GM10248 (cell line): ENCODE measurements at regions not wholly inside any gene's neighbourhood (a gene's known extent, or its start where the extent isn't known, plus 50 kb on each side); places are given as distances from the start of the nearest gene placed in this dataset.

ENCODE experiments used
- CTCF ChIA-PET: fragments of 300-600 bp; sonication (Branson Sonifier 250); formaldehyde crosslinking; extraction: SDS; loops from one replicate; lab custom pipeline; 2021; ENCODE audit warnings: antibody characterized with exemption; lab: Yijun Ruan, JAX
- POLR2A ChIA-PET: fragments of 350-650 bp; sonication (Branson Sonifier 250); formaldehyde crosslinking; extraction: SDS; loops from one replicate; lab custom pipeline; 2020; ENCODE audit warnings: antibody characterized with exemption; lab: Yijun Ruan, JAX
- DNase-seq: peaks from one replicate; pipeline ENCODE4 v3.0.0; 2012; ENCODE audit errors: extremely low spot score
- TF ChIP-seq, protein P1 (sequence below): IDR thresholded peaks from 2 replicates; pipeline ENCODE4 v1.5.1; 2012; ENCODE audit warnings: mild to moderate bottlenecking, low read depth; ENCODE audit errors: extremely low read depth, missing control alignments, control extremely low read depth

GRCh38 chr21:30936207-30936606 is 54.8 kb upstream of the KRTAP11-1 start:
- DNase-seq: no peak
- ChIA-PET POLR2A (no interaction called here), CTCF (interaction anchor here (1.5 kb wide), 1 partner anchor 20 kb away, joined by 3 read pairs; no protein-coding TSS in a partner anchor)
- TF ChIP-seq, protein P1, sequence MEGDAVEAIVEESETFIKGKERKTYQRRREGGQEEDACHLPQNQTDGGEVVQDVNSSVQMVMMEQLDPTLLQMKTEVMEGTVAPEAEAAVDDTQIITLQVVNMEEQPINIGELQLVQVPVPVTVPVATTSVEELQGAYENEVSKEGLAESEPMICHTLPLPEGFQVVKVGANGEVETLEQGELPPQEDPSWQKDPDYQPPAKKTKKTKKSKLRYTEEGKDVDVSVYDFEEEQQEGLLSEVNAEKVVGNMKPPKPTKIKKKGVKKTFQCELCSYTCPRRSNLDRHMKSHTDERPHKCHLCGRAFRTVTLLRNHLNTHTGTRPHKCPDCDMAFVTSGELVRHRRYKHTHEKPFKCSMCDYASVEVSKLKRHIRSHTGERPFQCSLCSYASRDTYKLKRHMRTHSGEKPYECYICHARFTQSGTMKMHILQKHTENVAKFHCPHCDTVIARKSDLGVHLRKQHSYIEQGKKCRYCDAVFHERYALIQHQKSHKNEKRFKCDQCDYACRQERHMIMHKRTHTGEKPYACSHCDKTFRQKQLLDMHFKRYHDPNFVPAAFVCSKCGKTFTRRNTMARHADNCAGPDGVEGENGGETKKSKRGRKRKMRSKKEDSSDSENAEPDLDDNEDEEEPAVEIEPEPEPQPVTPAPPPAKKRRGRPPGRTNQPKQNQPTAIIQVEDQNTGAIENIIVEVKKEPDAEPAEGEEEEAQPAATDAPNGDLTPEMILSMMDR: no peak

DNA sequence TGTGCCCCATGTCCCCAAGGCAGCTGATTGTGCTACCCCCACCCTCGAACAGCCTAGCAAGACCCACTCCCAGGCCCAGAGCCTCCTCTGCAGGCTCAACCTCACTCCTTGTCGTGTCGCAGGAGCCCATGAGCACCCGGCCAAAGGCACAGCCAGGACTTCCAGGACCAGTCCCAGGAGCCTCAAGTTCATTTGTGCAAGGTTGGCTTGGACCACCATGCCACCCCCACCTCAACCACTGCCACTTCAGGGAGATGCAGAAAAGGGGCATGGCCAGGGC is 54.4 kb upstream of the KRTAP11-1 start:
- POLR2A ChIA-PET: no interaction called here
- no peak for DNase-seq
- CTCF ChIA-PET: interaction anchor here (1.5 kb wide), 1 partner anchor 20 kb away, joined by 3 read pairs; no protein-coding TSS in a partner anchor
- TF ChIP-seq, protein P1: no peak

DNA sequence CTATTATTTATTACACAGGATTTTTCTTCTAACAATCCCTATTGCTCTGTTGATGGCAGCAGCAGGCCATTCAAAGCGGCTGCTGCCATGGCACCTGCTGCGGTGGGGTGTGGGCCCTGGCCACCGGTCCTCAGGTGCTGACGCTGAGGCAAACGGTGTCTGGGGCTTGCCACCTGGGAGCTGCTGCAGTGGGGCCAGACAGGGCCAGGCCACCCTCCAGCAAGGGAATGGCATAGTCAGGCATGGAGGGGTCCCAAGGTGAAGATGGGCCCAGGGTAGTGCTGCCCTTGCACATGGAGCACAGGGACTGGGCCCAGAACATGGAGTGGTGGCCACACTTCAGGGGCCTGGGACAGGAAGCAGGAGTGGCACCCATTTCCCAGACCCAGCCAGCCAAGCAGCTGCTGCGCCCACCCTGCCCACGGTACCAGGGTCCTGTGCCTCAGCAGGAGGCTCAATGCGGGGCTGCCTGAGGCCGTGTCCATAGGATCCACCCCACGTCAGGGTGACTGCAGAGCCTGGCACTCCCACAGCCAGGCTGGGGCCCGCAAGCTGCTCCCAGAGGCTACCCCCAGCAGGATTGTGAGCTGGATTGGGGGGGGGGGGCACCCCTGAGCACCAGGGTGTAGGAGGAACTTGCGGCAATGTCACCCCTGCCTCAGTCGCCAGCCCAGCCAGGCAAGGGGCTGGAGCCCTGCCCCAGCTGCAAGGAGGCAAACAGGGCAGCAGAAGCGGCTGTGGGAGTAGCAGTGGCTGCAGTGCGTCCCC is 53.9 kb upstream of the KRTAP11-1 start:
- DNase-seq: no peak
- CTCF ChIA-PET: no interaction called here
- TF ChIP-seq, protein P1: no peak
- POLR2A ChIA-PET: no interaction called here

DNA sequence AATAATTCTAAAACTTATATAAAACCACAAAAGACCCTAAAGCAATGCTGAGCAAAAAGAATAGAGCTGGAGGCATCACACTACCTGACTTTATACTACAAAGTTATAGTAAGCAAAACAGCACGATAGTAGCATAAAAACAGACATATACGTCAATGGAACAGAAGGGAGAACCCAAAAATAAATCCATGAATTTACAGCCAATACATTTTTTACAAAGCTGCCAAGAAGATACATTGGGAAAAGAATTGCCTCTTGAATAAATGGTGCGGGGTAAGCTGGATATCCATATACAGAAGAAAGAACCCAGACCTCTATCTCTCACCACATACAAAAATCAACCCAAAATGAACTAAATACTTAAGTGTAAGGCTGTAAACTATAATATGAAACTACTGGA is 51.3 kb upstream of the KRTAP11-1 start:
- TF ChIP-seq, protein P1: no peak
- ChIA-PET CTCF (no interaction called here), POLR2A (no interaction called here)

More for the DNA sequence above, 51.3 kb upstream of the KRTAP11-1 start:
- no peak for DNase-seq
